ENCODE measurements at regions not wholly inside any gene's neighbourhood (a gene's known extent, or its start where the extent isn't known, plus 50 kb on each side); places are given as distances from the start of the nearest gene placed in this dataset.
A peak's percentile ranks its signal among the peaks of the same experiment; 100 is the strongest.

- TF ChIP-seq, protein P1, sequence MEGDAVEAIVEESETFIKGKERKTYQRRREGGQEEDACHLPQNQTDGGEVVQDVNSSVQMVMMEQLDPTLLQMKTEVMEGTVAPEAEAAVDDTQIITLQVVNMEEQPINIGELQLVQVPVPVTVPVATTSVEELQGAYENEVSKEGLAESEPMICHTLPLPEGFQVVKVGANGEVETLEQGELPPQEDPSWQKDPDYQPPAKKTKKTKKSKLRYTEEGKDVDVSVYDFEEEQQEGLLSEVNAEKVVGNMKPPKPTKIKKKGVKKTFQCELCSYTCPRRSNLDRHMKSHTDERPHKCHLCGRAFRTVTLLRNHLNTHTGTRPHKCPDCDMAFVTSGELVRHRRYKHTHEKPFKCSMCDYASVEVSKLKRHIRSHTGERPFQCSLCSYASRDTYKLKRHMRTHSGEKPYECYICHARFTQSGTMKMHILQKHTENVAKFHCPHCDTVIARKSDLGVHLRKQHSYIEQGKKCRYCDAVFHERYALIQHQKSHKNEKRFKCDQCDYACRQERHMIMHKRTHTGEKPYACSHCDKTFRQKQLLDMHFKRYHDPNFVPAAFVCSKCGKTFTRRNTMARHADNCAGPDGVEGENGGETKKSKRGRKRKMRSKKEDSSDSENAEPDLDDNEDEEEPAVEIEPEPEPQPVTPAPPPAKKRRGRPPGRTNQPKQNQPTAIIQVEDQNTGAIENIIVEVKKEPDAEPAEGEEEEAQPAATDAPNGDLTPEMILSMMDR (IDR thresholded peaks at IDR 0.05; ENCODE audit: insufficient read depth, low read depth, low read length): peak; percentile 96
- TF ChIP-seq EZH2 (IDR thresholded peaks at IDR 0.05; ENCODE audit: insufficient read depth, low read length): no peak
These were observed 80.0 kb upstream of the TUT7 start for GRCh38 chr9:86434039-86434726.

Data from astrocyte (in vitro differentiated cells and primary cell).